Adipocyte (in vitro differentiated cells): ENCODE measurements at regions not wholly inside any gene's neighbourhood (a gene's known extent, or its start where the extent isn't known, plus 50 kb on each side); places are given as distances from the start of the nearest gene placed in this dataset.
"Not testable (repeated sequence)": the region's sequence is repeated elsewhere in the genome, so short reads cannot be mapped to it uniquely, and the experiment has no call there.

ENCODE experiments used
- DNase-seq: peaks from one replicate; pipeline ENCODE4 v3.0.0-alpha.2; 2015; ENCODE audit warnings: low read depth
- H3K27me3 ChIP-seq: replicated peaks from 2 replicates; pipeline ENCODE4 v1.7.0; 2013; ENCODE audit warnings: mild to moderate bottlenecking, low read length, moderate library complexity; ENCODE audit not compliant: control insufficient read depth, insufficient read depth
- H3K36me3 ChIP-seq: 2 replicates; pipeline ENCODE4 v1.7.0; 2013; ENCODE audit warnings: low read length, mild to moderate bottlenecking, moderate library complexity; ENCODE audit not compliant: control insufficient read depth, insufficient read depth, severe bottlenecking
- H3K4me1 ChIP-seq: 2 replicates; pipeline ENCODE4 v1.7.0; 2013; ENCODE audit warnings: mild to moderate bottlenecking, low read length, moderate library complexity; ENCODE audit not compliant: control insufficient read depth, insufficient read depth
- H3K4me3 ChIP-seq: 2 replicates; pipeline ENCODE4 v1.7.0; 2013; ENCODE audit warnings: mild to moderate bottlenecking, low read length, moderate library complexity
- H3K9ac ChIP-seq: 2 replicates; pipeline ENCODE4 v1.7.0; 2013; ENCODE audit warnings: mild to moderate bottlenecking, low read length, moderate library complexity
- H3K9me3 ChIP-seq: 2 replicates; pipeline ENCODE4 v1.7.0; 2013; ENCODE audit warnings: mild to moderate bottlenecking, low read length, moderate library complexity; ENCODE audit not compliant: control insufficient read depth

DNA sequence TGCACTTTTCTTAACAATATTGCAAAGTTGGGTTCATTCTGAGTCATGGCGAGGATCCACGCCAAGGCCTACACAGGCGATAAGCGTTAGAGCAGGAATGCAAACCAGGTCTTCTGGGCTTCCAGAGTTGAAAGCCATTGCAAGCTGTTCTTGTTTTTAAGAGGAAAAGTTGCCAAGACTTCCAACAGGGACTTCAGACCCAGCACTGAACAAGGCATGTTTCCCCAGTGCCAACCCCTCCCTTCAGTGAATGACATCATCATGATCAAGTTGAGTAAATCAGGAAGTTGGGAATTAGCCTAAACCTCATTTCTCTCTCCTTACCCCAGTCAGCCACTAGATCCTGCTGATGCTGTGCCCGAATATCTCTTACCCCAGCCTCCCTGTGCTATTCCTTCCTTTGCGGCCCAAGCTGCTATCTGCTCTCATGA is 355.1 kb downstream of the HS3ST1 start:
- H3K9ac ChIP-seq = peak overlapping the region; percentile 41
- H3K4me1 ChIP-seq = peaks cover 5% of the 10 kb centered on the region
- H3K9me3 ChIP-seq = no peaks in the 10 kb centered on the region
- H3K4me3 ChIP-seq = no peak overlapping the region
- DNase-seq = no peak
- no peaks in the 10 kb centered on the region for H3K36me3 ChIP-seq
- no peaks in the 10 kb centered on the region for H3K27me3 ChIP-seq

DNA sequence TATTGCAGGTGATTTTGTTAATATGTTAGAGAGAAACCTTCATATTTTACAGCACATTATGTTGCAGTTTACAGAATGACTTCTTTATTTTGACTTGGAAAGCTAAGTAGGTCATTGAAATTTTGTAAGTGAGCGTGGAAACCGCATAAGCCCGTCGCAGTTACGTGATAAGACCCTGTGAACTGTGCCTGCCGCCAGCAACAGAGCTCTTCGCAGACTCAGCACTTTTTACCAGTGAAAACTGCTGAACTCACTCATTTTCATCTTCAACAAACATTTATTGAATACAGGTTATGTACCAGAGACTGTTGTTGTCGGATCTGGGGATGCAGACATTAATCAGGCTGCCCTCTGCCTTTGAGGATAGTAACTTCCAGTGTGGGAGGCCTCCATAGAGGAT is 355.7 kb downstream of the HS3ST1 start:
- Histone ChIP-seq H3K27me3 (no peaks in the 10 kb centered on the region), H3K36me3 (no peaks in the 10 kb centered on the region), H3K9ac (no peak overlapping the region), H3K9me3 (no peaks in the 10 kb centered on the region), H3K4me3 (no peak overlapping the region), H3K4me1 (peaks cover 5% of the 10 kb centered on the region)
- no peak for DNase-seq

DNA sequence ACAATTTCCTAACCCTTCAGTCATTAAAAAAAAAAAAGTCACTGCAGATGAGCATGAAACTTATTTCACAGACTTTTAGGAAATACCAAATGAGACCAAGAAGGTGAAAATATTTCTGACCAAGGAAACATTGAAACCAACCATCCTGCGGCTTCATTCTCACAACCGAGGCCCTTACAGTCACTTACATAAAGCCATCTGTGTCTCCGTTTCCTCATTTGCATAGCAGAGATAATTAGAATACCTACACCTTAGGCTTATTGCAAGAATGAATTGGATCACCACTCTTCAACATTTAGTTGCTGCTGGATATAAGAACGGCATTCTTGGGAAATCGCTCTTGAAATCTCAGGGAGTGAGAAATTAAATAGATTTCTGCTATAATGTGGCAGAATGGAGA is 356.2 kb downstream of the HS3ST1 start:
- no peak for DNase-seq
- Histone ChIP-seq H3K4me3 (no peak overlapping the region), H3K36me3 (no peaks in the 10 kb centered on the region), H3K4me1 (peaks cover 5% of the 10 kb centered on the region), H3K9me3 (no peaks in the 10 kb centered on the region), H3K27me3 (no peaks in the 10 kb centered on the region), H3K9ac (no peak overlapping the region)

DNA sequence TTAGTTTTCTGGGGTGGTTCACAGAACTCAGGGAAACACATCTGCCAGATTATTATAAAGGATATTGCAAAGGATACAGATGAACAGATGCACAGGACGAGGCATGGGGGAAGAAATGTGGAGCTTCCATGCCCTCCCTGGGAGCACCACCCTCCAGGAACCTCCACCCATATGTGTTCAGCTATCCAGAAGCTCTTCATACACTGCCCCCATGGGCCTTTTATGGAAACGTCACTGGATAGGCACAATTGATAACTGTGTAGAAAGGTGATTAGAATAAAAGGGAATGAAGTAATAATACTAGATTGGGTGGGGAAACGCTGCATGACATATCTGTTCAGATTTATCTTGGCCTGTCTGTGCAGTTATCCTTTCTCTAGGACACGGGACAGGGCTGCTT is 357.9 kb downstream of the HS3ST1 start:
- Histone ChIP-seq H3K9ac (no peak overlapping the region), H3K4me1 (peaks cover 5% of the 10 kb centered on the region), H3K9me3 (no peaks in the 10 kb centered on the region), H3K4me3 (no peak overlapping the region), H3K36me3 (no peaks in the 10 kb centered on the region), H3K27me3 (no peaks in the 10 kb centered on the region)
- DNase-seq = no peak

DNA sequence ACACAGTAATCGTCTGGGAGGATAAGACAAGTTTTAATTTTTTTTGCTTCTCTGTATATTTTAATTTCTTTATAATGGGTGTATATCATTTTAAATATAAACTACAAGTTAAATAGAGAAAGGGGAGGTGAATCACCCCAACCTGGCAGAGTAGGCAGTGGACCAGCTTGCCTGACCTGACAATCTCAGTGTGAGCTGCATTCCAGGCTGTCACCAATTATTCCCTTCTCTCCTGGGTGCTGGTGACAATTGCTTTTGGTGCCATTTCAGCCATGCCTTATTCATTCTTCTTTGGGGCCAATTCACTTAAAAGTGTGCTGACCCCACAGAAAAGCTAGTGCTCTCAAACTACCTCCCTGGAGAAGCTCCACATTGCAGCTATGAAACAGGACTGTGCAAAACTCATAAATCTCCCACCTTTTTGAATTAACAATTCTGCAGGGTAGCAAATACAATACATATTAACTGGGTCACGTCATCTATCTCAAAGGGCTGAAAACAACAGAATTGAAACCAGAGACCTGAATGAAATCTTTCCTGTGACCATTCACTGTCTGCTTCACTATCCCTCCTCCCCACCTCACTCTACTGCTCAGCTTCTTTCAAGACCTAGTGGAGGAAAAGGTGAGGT is 359.0 kb downstream of the HS3ST1 start:
- Histone ChIP-seq H3K9ac (no peak overlapping the region), H3K36me3 (no peaks in the 10 kb centered on the region), H3K9me3 (no peaks in the 10 kb centered on the region), H3K4me1 (peaks cover 5% of the 10 kb centered on the region), H3K4me3 (no peak overlapping the region), H3K27me3 (no peaks in the 10 kb centered on the region)
- no peak for DNase-seq

DNA sequence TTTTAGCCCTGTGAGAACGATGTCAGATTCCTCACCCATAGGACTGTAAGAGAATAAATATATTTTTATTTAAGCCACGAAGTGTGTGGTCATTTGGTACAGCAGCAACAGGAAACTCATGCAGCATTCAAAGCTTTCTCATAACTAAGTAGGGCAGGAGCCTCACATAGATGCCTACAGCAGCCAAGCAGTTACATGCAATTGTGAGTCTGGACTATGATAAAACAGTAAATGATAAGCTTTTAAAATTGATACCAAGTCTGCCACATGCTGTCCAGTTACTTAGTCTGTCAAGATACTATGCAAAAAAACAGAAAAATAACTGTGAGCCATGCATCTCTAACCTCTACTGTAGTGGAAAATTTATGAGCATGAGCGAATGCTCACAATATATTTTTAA is 359.6 kb downstream of the HS3ST1 start:
- Histone ChIP-seq H3K36me3 (no peaks in the 10 kb centered on the region), H3K9ac (no peak overlapping the region), H3K9me3 (no peaks in the 10 kb centered on the region), H3K27me3 (no peaks in the 10 kb centered on the region), H3K4me1 (peaks cover 3% of the 10 kb centered on the region), H3K4me3 (no peak overlapping the region)
- DNase-seq = no peak

DNA sequence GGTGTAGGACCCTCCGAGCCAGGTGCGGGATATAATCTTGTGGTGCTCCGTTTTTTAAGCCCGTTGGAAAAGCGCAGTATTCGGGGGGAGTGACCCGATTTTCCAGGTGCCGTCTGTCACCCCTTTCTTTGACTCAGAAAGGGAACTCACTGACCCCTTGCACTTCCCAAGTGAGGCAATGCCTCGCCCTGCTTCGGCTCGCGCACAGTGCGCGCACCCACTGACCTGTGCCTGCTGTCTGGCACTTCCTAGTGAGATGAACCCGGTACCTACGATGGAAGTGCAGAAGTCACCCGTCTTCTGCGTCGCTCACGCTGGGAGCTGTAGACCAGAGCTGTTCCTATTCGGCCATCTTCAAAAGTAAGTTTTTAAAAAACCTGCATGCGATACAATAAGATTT is 362.1 kb downstream of the HS3ST1 start:
- H3K27me3 ChIP-seq, H3K9me3 ChIP-seq, H3K4me3 ChIP-seq, DNase-seq, H3K36me3 ChIP-seq, H3K4me1 ChIP-seq, H3K9ac ChIP-seq: not testable (repeated sequence)

DNA sequence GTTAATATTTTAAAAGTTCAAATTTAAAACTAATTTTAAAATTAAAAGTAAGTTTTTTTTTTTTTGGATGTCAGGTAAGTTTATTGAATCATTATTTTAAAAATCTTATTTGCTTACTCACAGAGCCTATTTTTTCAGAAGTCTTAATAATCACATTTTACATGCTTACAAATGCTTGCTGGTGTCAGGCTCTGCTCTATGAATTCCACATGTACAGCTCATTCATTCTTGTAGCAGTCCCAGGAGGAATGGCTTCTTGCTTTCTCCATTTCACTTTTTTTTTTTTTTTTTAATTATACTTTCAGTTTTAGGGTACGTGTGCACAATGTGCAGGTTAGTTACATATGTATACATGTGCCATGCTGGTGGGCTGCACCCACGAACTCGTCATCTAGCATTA is 368.1 kb downstream of the HS3ST1 start:
- not testable (repeated sequence) for DNase-seq, H3K9ac ChIP-seq, H3K4me3 ChIP-seq, H3K36me3 ChIP-seq, H3K27me3 ChIP-seq, H3K9me3 ChIP-seq, H3K4me1 ChIP-seq

DNA sequence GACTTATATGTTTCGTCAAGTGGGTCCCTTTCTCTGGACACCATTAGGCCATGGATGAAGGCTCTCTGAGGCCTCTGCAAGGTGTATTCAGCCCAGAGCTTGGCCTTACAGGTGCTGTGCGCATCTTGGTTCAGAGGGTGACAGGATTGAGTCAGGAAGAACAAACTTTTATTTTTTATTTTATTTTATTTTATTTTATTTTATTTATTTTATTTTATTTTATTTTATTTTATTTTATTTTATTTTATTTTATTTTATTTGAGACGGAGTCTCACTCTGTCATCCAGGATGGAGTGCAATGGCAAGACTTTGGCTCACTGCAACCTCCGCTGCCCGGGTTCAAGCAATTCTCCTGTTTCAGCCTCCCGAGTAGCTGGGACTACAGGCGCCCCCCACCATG is 370.4 kb upstream of the CLNK start:
- not testable (repeated sequence) for H3K27me3 ChIP-seq, H3K36me3 ChIP-seq, H3K9me3 ChIP-seq, H3K9ac ChIP-seq, H3K4me1 ChIP-seq, H3K4me3 ChIP-seq, DNase-seq

DNA sequence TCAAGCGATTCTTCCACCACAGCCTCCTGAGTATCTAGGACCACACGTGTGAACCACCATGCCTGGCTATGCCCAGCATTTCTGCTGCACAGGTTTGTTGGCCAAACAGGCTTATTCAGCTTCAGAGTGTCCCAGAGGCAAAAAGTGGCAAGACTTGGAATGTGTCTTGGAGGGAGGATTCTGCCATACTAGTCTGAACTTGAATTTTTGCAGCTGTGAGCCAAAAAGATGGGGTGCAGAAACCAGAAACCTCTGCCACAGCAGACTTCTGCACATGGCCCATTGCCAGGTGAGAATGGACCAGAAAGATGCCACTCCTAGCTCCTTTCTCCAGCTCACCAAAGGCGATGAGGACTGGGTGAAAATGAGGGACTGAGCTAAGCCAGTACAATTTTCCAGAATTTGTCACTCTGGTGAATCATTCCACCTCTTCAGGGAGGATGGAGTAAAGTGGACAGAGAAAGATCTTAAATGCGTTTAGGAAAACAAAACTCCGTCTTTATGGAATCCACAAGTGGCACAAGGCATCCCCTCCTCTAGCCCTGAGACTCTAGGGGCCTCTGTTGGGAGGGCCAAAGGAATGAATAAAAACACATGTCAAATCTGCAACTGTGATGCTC is 369.1 kb upstream of the CLNK start:
- Histone ChIP-seq H3K4me1 (no peaks in the 10 kb centered on the region), H3K27me3 (peaks cover 4% of the 10 kb centered on the region), H3K9ac (no peak overlapping the region), H3K36me3 (no peaks in the 10 kb centered on the region), H3K4me3 (no peak overlapping the region), H3K9me3 (no peaks in the 10 kb centered on the region)
- no peak for DNase-seq

DNA sequence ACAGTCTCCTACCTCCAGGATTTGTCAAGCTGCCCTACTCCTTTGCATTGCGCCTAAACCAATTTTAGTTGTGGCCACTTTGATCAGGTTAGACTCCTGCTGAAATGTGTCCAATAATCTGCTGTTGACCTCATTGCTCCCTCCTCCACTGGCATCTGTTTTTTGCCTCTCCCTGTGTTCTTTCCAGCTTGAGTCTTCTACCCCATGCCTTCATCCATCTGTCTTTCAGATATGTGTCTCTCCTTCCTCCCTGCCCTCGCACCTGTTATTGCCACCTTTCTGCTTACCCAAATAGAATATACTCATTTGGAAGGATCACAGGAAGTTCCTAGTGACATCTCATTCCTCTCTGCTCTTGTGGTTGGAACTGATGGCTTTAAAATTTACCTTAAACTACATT is 366.6 kb upstream of the CLNK start:
- Histone ChIP-seq H3K27me3 (no peaks in the 10 kb centered on the region), H3K9me3 (no peaks in the 10 kb centered on the region), H3K4me1 (no peaks in the 10 kb centered on the region)

DNA sequence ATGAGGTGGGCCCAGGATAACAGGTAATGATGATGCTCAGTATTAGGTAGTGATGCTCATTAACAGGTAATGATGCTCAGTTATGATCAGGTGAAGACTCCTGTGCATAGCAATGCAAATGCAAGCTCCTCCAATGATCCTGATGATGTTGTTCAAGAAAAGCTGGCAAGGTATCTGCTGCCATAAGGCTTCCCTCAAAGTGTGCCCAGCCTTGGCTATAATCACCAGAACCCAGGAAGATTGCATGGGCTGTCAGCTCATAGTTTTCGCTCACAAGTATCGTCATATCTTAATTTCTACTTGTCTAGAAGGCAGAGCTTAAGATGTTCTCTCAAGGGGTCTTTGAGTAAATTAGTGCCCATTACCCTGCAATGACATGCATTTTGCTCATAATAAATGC is 366.2 kb upstream of the CLNK start:
- no peaks in the 10 kb centered on the region for H3K36me3 ChIP-seq
- no peak for DNase-seq
- no peaks in the 10 kb centered on the region for H3K9me3 ChIP-seq
- H3K4me1 ChIP-seq = no peaks in the 10 kb centered on the region
- no peaks in the 10 kb centered on the region for H3K27me3 ChIP-seq
- H3K9ac ChIP-seq = no peak overlapping the region
- H3K4me3 ChIP-seq = no peak overlapping the region

More for the DNA sequence above, 366.6 kb upstream of the CLNK start:
- Histone ChIP-seq H3K9ac (no peak overlapping the region), H3K4me3 (no peak overlapping the region), H3K36me3 (no peaks in the 10 kb centered on the region)
- no peak for DNase-seq
